ENCODE measurements at regions not wholly inside any gene's neighbourhood (a gene's known extent, or its start where the extent isn't known, plus 50 kb on each side); places are given as distances from the start of the nearest gene placed in this dataset.
"Not testable (repeated sequence)": the region's sequence is repeated elsewhere in the genome, so short reads cannot be mapped to it uniquely, and the experiment has no call there.

GRCh38 chr6:61622601-61623000, 663.4 kb downstream of the KHDRBS2 start:
- intact Hi-C loops (cut with DNase I) = no loop called here
- DNase-seq = no peak

GRCh38 chr6:61614119-61614518, 671.9 kb downstream of the KHDRBS2 start:
- intact Hi-C loops (cut with DNase I) = no loop called here

GRCh38 chr6:61606500-61606899, 679.5 kb downstream of the KHDRBS2 start:
- no peak for DNase-seq
- intact Hi-C loops (cut with DNase I) = no loop called here

More at GRCh38 chr6:61614119-61614518, 671.9 kb downstream of the KHDRBS2 start:
- no peak for DNase-seq

GRCh38 chr6:61605851-61606250, 680.2 kb downstream of the KHDRBS2 start:
- DNase-seq; intact Hi-C loops (cut with DNase I): not testable (repeated sequence)

- intact Hi-C loops (cut with DNase I) = not testable (repeated sequence)
- peak in 3 of 10 donors; percentile 64 to 86 (median 80) for DNase-seq
Measured at GRCh38 chr6:61602171-61602570, 683.9 kb downstream of the KHDRBS2 start.

GRCh38 chr6:61592238-61592637, 693.8 kb downstream of the KHDRBS2 start:
- no peak for DNase-seq
- intact Hi-C loops (cut with DNase I) = no loop called here

GRCh38 chr6:61586934-61587537, 699.0 kb downstream of the KHDRBS2 start:
- peak in 6 of 10 donors; percentile 14 to 76 (median 27) for DNase-seq

GRCh38 chr6:61585504-61585903, 700.5 kb downstream of the KHDRBS2 start:
- DNase-seq = no peak
- intact Hi-C loops (cut with DNase I) = no loop called here

More at GRCh38 chr6:61586934-61587537, 699.0 kb downstream of the KHDRBS2 start:
- intact Hi-C loops (cut with DNase I) = no loop called here

GRCh38 chr6:61562098-61562497, 723.9 kb downstream of the KHDRBS2 start:
- intact Hi-C loops (cut with DNase I) = no loop called here
- no peak for DNase-seq

GRCh38 chr6:61558796-61559195, 727.2 kb downstream of the KHDRBS2 start:
- intact Hi-C loops (cut with DNase I) = no loop called here
- DNase-seq = no peak

GRCh38 chr6:61555993-61556392, 730.0 kb downstream of the KHDRBS2 start:
- intact Hi-C loops (cut with DNase I) = no loop called here
- DNase-seq = peak in 1 of 10 donors; percentile 75

GRCh38 chr6:61538801-61539200, 747.2 kb downstream of the KHDRBS2 start:
- no peak for DNase-seq
- intact Hi-C loops (cut with DNase I) = no loop called here

- intact Hi-C loops (cut with DNase I); DNase-seq: not testable (repeated sequence)
Measured at GRCh38 chr6:61532749-61533148, 753.3 kb downstream of the KHDRBS2 start.

Data from posterior cingulate gyrus (tissue), 11 donors.